GM10248 (cell line): ENCODE measurements at regions not wholly inside any gene's neighbourhood (a gene's known extent, or its start where the extent isn't known, plus 50 kb on each side); places are given as distances from the start of the nearest gene placed in this dataset.
"Not testable (repeated sequence)": the region's sequence is repeated elsewhere in the genome, so short reads cannot be mapped to it uniquely, and the experiment has no call there.

Experiments
- CTCF ChIA-PET: fragments of 300-600 bp; sonication (Branson Sonifier 250); formaldehyde crosslinking; extraction: SDS; loops from one replicate; lab custom pipeline; 2021; ENCODE audit warnings: antibody characterized with exemption; lab: Yijun Ruan, JAX
- POLR2A ChIA-PET: fragments of 350-650 bp; sonication (Branson Sonifier 250); formaldehyde crosslinking; extraction: SDS; loops from one replicate; lab custom pipeline; 2020; ENCODE audit warnings: antibody characterized with exemption; lab: Yijun Ruan, JAX
- DNase-seq: peaks from one replicate; pipeline ENCODE4 v3.0.0; 2012; ENCODE audit errors: extremely low spot score
- TF ChIP-seq, protein P1 (sequence below): IDR thresholded peaks from 2 replicates; pipeline ENCODE4 v1.5.1; 2012; ENCODE audit warnings: mild to moderate bottlenecking, low read depth; ENCODE audit errors: extremely low read depth, missing control alignments, control extremely low read depth

GRCh38 chr1:78304341-78304740 is 186.4 kb upstream of the PTGFR start:
- CTCF ChIA-PET = no interaction called here
- no peak for DNase-seq

GRCh38 chr1:78304761-78305160 is 186.0 kb upstream of the PTGFR start:
- ChIA-PET POLR2A (no interaction called here), CTCF (no interaction called here)
- DNase-seq = no peak
- TF ChIP-seq, protein P1, sequence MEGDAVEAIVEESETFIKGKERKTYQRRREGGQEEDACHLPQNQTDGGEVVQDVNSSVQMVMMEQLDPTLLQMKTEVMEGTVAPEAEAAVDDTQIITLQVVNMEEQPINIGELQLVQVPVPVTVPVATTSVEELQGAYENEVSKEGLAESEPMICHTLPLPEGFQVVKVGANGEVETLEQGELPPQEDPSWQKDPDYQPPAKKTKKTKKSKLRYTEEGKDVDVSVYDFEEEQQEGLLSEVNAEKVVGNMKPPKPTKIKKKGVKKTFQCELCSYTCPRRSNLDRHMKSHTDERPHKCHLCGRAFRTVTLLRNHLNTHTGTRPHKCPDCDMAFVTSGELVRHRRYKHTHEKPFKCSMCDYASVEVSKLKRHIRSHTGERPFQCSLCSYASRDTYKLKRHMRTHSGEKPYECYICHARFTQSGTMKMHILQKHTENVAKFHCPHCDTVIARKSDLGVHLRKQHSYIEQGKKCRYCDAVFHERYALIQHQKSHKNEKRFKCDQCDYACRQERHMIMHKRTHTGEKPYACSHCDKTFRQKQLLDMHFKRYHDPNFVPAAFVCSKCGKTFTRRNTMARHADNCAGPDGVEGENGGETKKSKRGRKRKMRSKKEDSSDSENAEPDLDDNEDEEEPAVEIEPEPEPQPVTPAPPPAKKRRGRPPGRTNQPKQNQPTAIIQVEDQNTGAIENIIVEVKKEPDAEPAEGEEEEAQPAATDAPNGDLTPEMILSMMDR = no peak

More at GRCh38 chr1:78304341-78304740, 186.4 kb upstream of the PTGFR start:
- TF ChIP-seq, protein P1 = no peak
- POLR2A ChIA-PET = no interaction called here

DNA sequence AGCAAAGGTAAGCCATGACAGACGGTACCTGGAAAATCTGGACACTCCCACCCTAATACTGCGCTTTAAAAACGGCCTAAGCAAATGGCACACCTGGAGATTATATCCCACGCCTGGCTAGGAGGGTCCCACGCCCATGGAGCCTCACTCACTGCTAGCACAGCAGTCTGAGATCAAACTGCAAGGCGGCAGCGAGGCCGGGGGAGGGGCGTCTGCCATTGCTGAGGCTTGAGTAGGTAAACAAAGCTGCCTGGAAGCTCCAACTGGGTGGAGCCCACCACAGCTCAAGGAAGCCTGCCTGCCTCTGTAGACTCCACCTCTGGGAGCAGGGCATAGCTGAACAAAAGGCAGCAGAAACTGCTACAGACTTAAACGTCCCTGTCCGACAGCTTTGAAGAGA is 180.5 kb upstream of the PTGFR start:
- DNase-seq, POLR2A ChIA-PET, CTCF ChIA-PET: not testable (repeated sequence)

DNA sequence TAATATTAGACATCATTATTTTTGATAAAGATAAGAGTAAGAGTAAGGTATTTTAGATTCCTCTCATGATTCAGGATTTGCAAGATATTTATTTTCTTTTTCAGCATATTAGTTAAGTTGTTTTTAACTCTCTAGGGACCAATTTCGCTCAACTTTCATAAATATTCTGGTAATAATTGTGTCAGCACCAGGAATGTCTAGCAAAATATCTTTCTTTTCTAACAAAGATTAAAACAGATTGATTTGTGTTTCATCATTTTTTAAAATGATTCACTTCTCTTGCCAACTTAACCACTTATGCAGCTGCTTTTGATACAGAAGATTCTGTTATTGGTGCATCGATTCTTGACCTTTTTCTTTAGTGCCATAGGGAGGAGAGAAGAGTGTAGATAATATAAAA is 172.8 kb upstream of the PTGFR start:
- DNase-seq = no peak
- POLR2A ChIA-PET = no interaction called here
- TF ChIP-seq, protein P1 = no peak
- CTCF ChIA-PET = no interaction called here

- TF ChIP-seq, protein P1 = no peak
- DNase-seq = no peak
- CTCF ChIA-PET = no interaction called here
- POLR2A ChIA-PET = no interaction called here
Measured at GRCh38 chr1:78319603-78320002, 171.2 kb upstream of the PTGFR start.

- ChIA-PET POLR2A (no interaction called here), CTCF (interaction anchor here (4.2 kb wide), 1 partner anchor 10 kb away, joined by 25 read pairs; no protein-coding TSS in a partner anchor)
- no peak for DNase-seq
- TF ChIP-seq, protein P1 = no peak
Measured at GRCh38 chr1:78322928-78323680, 167.7 kb upstream of the PTGFR start.

- no peak for DNase-seq
- TF ChIP-seq, protein P1 = no peak
- CTCF ChIA-PET = interaction anchor here (1.2 to 4.2 kb wide), 2 partner anchors 8 to 9 kb away, joined by 4 to 25 read pairs; no protein-coding TSS in a partner anchor
- POLR2A ChIA-PET = no interaction called here
Measured at GRCh38 chr1:78325293-78325692, 165.5 kb upstream of the PTGFR start.
